ENCODE measurements at regions not wholly inside any gene's neighbourhood (a gene's known extent, or its start where the extent isn't known, plus 50 kb on each side); places are given as distances from the start of the nearest gene placed in this dataset.

GRCh38 chr2:241943961-241944575 lies 74.5 kb downstream of the RTP5 start (continued):
- TF ChIP-seq CUX1 (IDR thresholded peaks at IDR 0.05; ENCODE audit: insufficient replicate concordance, low read depth, low read length) = no peak
- no peak for TF ChIP-seq SIX5 (IDR thresholded peaks at IDR 0.05; ENCODE audit: low read depth, low read length, severe bottlenecking)
- no peak for TF ChIP-seq ZBED1 (IDR thresholded peaks at IDR 0.05; ENCODE audit: borderline replicate concordance)
- TF ChIP-seq SMAD5 (IDR thresholded peaks at IDR 0.05; ENCODE audit: low read depth) = no peak
- no peak for TF ChIP-seq ZBTB40 (IDR thresholded peaks at IDR 0.05; ENCODE audit: borderline replicate concordance)
- TF ChIP-seq FOXK2 (IDR thresholded peaks at IDR 0.05) = no peak
